Heart left ventricle (tissue), 16 donors: ENCODE measurements at regions not wholly inside any gene's neighbourhood (a gene's known extent, or its start where the extent isn't known, plus 50 kb on each side); places are given as distances from the start of the nearest gene placed in this dataset.
A peak's percentile ranks its signal among the peaks of the same experiment; 100 is the strongest.

Source experiments
- ATAC-seq, 4 donors: fragments of 200-7000 bp; cut with Tn5 transposase; one replicate each; pipeline ENCODE4 v1.9.1; 2020 to 2022; ENCODE audit warnings: moderate library complexity in 4 of 4, mild to moderate bottlenecking in 3 of 4, moderate number of reproducible peaks in 1 of 4
- DNase-seq, 5 donors: peaks; one replicate each; pipeline ENCODE4 v3.0.0-alpha.2; 2020
- H3K27ac ChIP-seq, 12 donors: fragments of 200-600 bp; sonication (generic) in 4 of 12; one replicate each; pipeline versions ENCODE4 v1.5.0 to v1.8.0; 2016 to 2022; ENCODE audit warnings: mild to moderate bottlenecking in 2 of 12
- H3K27me3 ChIP-seq, 9 donors: fragments of 200-600 bp; sonication (generic) in 2 of 9; one replicate each; pipeline versions ENCODE4 v1.5.1 to v1.8.0; 2016 to 2022; ENCODE audit warnings: mild to moderate bottlenecking in 3 of 9
- H3K36me3 ChIP-seq, 9 donors: fragments of 200-600 bp; sonication (generic) in 2 of 9; one replicate each; pipeline versions ENCODE4 v1.5.0 to v1.8.0; 2018 to 2022; ENCODE audit warnings: mild to moderate bottlenecking in 2 of 9
- H3K4me1 ChIP-seq, 12 donors: fragments of 200-600 bp; sonication (generic) in 4 of 12; one replicate each; pipeline versions ENCODE4 v1.5.0 to v1.8.0; 2016 to 2022; ENCODE audit warnings: mild to moderate bottlenecking in 3 of 12
- H3K4me3 ChIP-seq, 12 donors: fragments of 200-600 bp; sonication (generic) in 4 of 12; one replicate each; pipeline versions ENCODE4 v1.5.0 to v1.8.0; 2017 to 2022; ENCODE audit warnings: mild to moderate bottlenecking in 9 of 12, moderate library complexity in 4 of 12
- H3K9me3 ChIP-seq, 12 donors: fragments of 200-600 bp; sonication (generic) in 4 of 12; one replicate each; pipeline versions ENCODE4 v1.5.0 to v1.8.0; 2016 to 2022; ENCODE audit warnings: mild to moderate bottlenecking in 1 of 12
- CTCF ChIP-seq, 12 donors: fragments of 200-600 bp; sonication (generic) in 4 of 12; IDR thresholded peaks; one replicate each; pipeline versions ENCODE4 v1.5.0 to v1.8.0; 2018 to 2022; ENCODE audit warnings: antibody characterized with exemption in 12 of 12, mild to moderate bottlenecking in 5 of 12
- POLR2A ChIP-seq, 2 donors: fragments of 450-650 bp; IDR thresholded peaks; one replicate each; pipeline ENCODE4 v1.6.1; 2017; ENCODE audit warnings: antibody characterized with exemption in 2 of 2, mild to moderate bottlenecking in 2 of 2, moderate library complexity in 2 of 2
- WGBS, 4 donors: extraction: QIAGEN DNeasy Blood & Tissue Kit in 2 of 4; methylation state at CpG; one replicate each; pipeline versions ENCODE4 v1.1.5 to v1.1.7; 2013 to 2018; 5-methylcytosine and 5-hydroxymethylcytosine counted together
- intact Hi-C, 10 donors: fragments of 100-400 bp; cut with DNase I; formaldehyde crosslinking; loops; one replicate each; pipeline versions ENCODE4 v1.11.1 to v1.14.2; 2022
- donor health status: ischemic (EF 13 %, LVEDD 7.1; RV severe dilation, severe dysfunction).
- donor health status: healthy with polysubstance abuse.
- donor health status: DM: no; HTN: yes; CAD: no.
- donor health status: DM: no; HTN: no; CAD: no.
- donor health status: ischemic (EF 25% LVEDD 6.9; RV normal size, moderate dysfunction).
- donor health status: ischemic (EF 25% LVEDD 5.7; RV mildly dilated, moderate dysfunction).
- donor health status: healthy.
- donor health status: DM: yes; HTN: yes; CAD: no.
- donor health status: ischemic (EF 35%, LVEDD 5.7; RV mildly dilated, moderate dysfunction).
- donor health status: nonischemic (EF 11% LVEDD 7.7; RV severe dilation, severe dysfunction).
- donor health status: DM: yes; HTN: yes; CAD: no.
- donor health status: PGD.
- donor health status: ischemic (EF 29% LVEDD 5.4; RV normal size, mild dysfunction).
- donor health status: nonischemic (EF 23%, LVEDD 6.1; RV moderate dilation, normal function).

GRCh38 chr2:61750624-61751023 lies 103.2 kb downstream of the FAM161A start:
- H3K4me3 ChIP-seq: no peak overlapping the region
- DNase-seq: no peak
- 19 to 34% (median 24%) methylated on average over 2 of the region's 2 CpGs for WGBS, 4 donors
- no peak for TF ChIP-seq POLR2A (IDR thresholded peaks at IDR 0.05)
- peaks cover 0 to 6% (median 0%) of the 10 kb centered on the region in 12 donors for H3K4me1 ChIP-seq
- intact Hi-C loops: no loop called here
- peak in 1 of 4 donors; percentile 33 for ATAC-seq
- H3K9me3 ChIP-seq: peaks cover 0 to 19% (median 9%) of the 10 kb centered on the region in 12 donors
- no peaks in the 10 kb centered on the region for H3K36me3 ChIP-seq
- H3K27ac ChIP-seq: peak overlapping the region in 1 of 12 donors; percentile 22
- H3K27me3 ChIP-seq: no peaks in the 10 kb centered on the region

- no peaks in the 10 kb centered on the region for H3K27me3 ChIP-seq
- no peak for TF ChIP-seq CTCF (IDR thresholded peaks at IDR 0.05)
- no peak for TF ChIP-seq POLR2A (IDR thresholded peaks at IDR 0.05)
- no peak overlapping the region for H3K27ac ChIP-seq
- WGBS, 4 donors: 89 to 94% (median 92%) methylated on average over 6 of the region's 6 CpGs
- intact Hi-C loops: no loop called here
- ATAC-seq (no peak), DNase-seq (no peak)
- no peaks in the 10 kb centered on the region for H3K4me1 ChIP-seq
- no peaks in the 10 kb centered on the region for H3K9me3 ChIP-seq
- H3K4me3 ChIP-seq: no peak overlapping the region
- H3K36me3 ChIP-seq: no peaks in the 10 kb centered on the region
Measured at GRCh38 chr2:61742955-61743354, 110.9 kb downstream of the FAM161A start.

- ATAC-seq: no peak
Measured at GRCh38 chr2:61737841-61738240, 116.0 kb downstream of the FAM161A start.

GRCh38 chr2:61736953-61737352 lies 116.9 kb downstream of the FAM161A start:
- ATAC-seq (no peak), DNase-seq (no peak)
- Histone ChIP-seq H3K9me3 (no peaks in the 10 kb centered on the region), H3K4me1 (no peaks in the 10 kb centered on the region), H3K27me3 (no peaks in the 10 kb centered on the region), H3K4me3 (no peak overlapping the region), H3K27ac (no peak overlapping the region), H3K36me3 (no peaks in the 10 kb centered on the region)
- TF ChIP-seq POLR2A (IDR thresholded peaks at IDR 0.05) (no peak), CTCF (IDR thresholded peaks at IDR 0.05) (no peak)
- 88 to 91% (median 90%) methylated on average over 4 of the region's 4 CpGs for WGBS, 4 donors
- intact Hi-C loops: no loop called here

More at GRCh38 chr2:61737841-61738240, 116.0 kb downstream of the FAM161A start:
- 33 to 46% (median 41%) methylated on average over 3 of the region's 3 CpGs for WGBS, 4 donors
- H3K27ac ChIP-seq: no peak overlapping the region
- no peak for DNase-seq
- H3K27me3 ChIP-seq: no peaks in the 10 kb centered on the region
- H3K36me3 ChIP-seq: no peaks in the 10 kb centered on the region
- H3K4me1 ChIP-seq: no peaks in the 10 kb centered on the region
- TF ChIP-seq CTCF (IDR thresholded peaks at IDR 0.05) (no peak), POLR2A (IDR thresholded peaks at IDR 0.05) (no peak)
- intact Hi-C loops: no loop called here
- H3K4me3 ChIP-seq: no peak overlapping the region
- no peaks in the 10 kb centered on the region for H3K9me3 ChIP-seq

GRCh38 chr2:61733563-61733962 lies 120.3 kb downstream of the FAM161A start:
- DNase-seq (no peak), ATAC-seq (no peak)
- H3K36me3 ChIP-seq: no peaks in the 10 kb centered on the region
- TF ChIP-seq POLR2A (IDR thresholded peaks at IDR 0.05) (no peak), CTCF (IDR thresholded peaks at IDR 0.05) (no peak)
- no peak overlapping the region for H3K27ac ChIP-seq
- H3K4me3 ChIP-seq: no peak overlapping the region
- no peaks in the 10 kb centered on the region for H3K4me1 ChIP-seq
- WGBS, 4 donors: 88 to 93% (median 89%) methylated on average over 2 of the region's 2 CpGs
- H3K27me3 ChIP-seq: no peaks in the 10 kb centered on the region
- no peaks in the 10 kb centered on the region for H3K9me3 ChIP-seq
- intact Hi-C loops: no loop called here
